Hepatocyte (in vitro differentiated cells): ENCODE measurements at regions not wholly inside any gene's neighbourhood (a gene's known extent, or its start where the extent isn't known, plus 50 kb on each side); places are given as distances from the start of the nearest gene placed in this dataset.

Source experiments
- CTCF ChIP-seq: fragments of 200-600 bp; sonication (generic); IDR thresholded peaks from 2 replicates; pipeline ENCODE4 v1.5.1; 2016; ENCODE audit warnings: antibody characterized with exemption, mild to moderate bottlenecking; ENCODE audit not compliant: poor library complexity
- EZH2 ChIP-seq: fragments of 200-600 bp; sonication (generic); IDR thresholded peaks from 2 replicates; pipeline ENCODE4 v1.6.1; 2016; ENCODE audit warnings: antibody characterized with exemption, mild to moderate bottlenecking, borderline replicate concordance

- TF ChIP-seq CTCF: no peak
- no peak for TF ChIP-seq EZH2
Measured at GRCh38 chr11:122304973-122305372, 189.0 kb upstream of the BLID start.
